H9 (cell line): ENCODE measurements at regions not wholly inside any gene's neighbourhood (a gene's known extent, or its start where the extent isn't known, plus 50 kb on each side); places are given as distances from the start of the nearest gene placed in this dataset.

ENCODE experiments used
- DNase-seq: peaks from one replicate; pipeline ENCODE4 v3.0.0-alpha.2; 2017
- H2AFZ ChIP-seq: one replicate; pipeline ENCODE4 v1.6.1; 2013; ENCODE audit warnings: mild to moderate bottlenecking, low read length, control low read depth, moderate library complexity
- H2AK5ac ChIP-seq: 2 replicates; pipeline ENCODE4 v1.6.1; 2013; ENCODE audit warnings: low read length, control low read depth, mixed read lengths; ENCODE audit not compliant: insufficient read length
- H2BK120ac ChIP-seq: one replicate; pipeline ENCODE4 v1.6.1; 2013; ENCODE audit warnings: low read depth, mild to moderate bottlenecking, low read length, control low read depth, inconsistent platforms; ENCODE audit not compliant: poor library complexity, severe bottlenecking
- H2BK12ac ChIP-seq: 2 replicates; pipeline ENCODE4 v1.6.1; 2013; ENCODE audit warnings: low read length, control low read depth, mixed read lengths, low read depth; ENCODE audit not compliant: insufficient read length
- H2BK15ac ChIP-seq: 2 replicates; pipeline ENCODE4 v1.6.1; 2013; ENCODE audit warnings: low read depth, low read length, control low read depth
- H2BK20ac ChIP-seq: one replicate; pipeline ENCODE4 v1.6.1; 2013; ENCODE audit warnings: low read depth, mild to moderate bottlenecking, low read length, control low read depth, inconsistent platforms; ENCODE audit not compliant: poor library complexity, severe bottlenecking
- H2BK5ac ChIP-seq: 2 replicates; pipeline ENCODE4 v1.6.1; 2013; ENCODE audit warnings: low read length, control low read depth, mixed read lengths; ENCODE audit not compliant: insufficient read length
- H3K14ac ChIP-seq: 2 replicates; pipeline ENCODE4 v1.6.1; 2013; ENCODE audit warnings: low read length, control low read depth; ENCODE audit not compliant: insufficient read depth
- H3K18ac ChIP-seq: 2 replicates; pipeline ENCODE4 v1.6.1; 2013; ENCODE audit warnings: low read depth, mild to moderate bottlenecking, mixed read lengths, low read length, control low read depth; ENCODE audit not compliant: insufficient read length
- H3K23ac ChIP-seq: 2 replicates; pipeline ENCODE4 v1.6.1; 2013; ENCODE audit warnings: low read length, control low read depth, mixed read lengths, low read depth; ENCODE audit not compliant: insufficient read length
- H3K23me2 ChIP-seq: 2 replicates; pipeline ENCODE4 v1.6.1; 2013; ENCODE audit warnings: low read depth, mild to moderate bottlenecking, mixed read lengths, low read length, control low read depth; ENCODE audit not compliant: insufficient read length, poor library complexity, severe bottlenecking
- H3K27ac ChIP-seq: 2 replicates; pipeline ENCODE4 v1.5.1; 2013; ENCODE audit warnings: low read length, control low read depth, mixed read lengths, low read depth; ENCODE audit not compliant: insufficient read length
- H3K27me3 ChIP-seq: 2 replicates; pipeline ENCODE4 v1.6.1; 2013; ENCODE audit warnings: low read length, control low read depth, inconsistent platforms; ENCODE audit not compliant: insufficient read depth
- H3K4ac ChIP-seq: 2 replicates; pipeline ENCODE4 v1.6.1; 2013; ENCODE audit warnings: low read depth, mild to moderate bottlenecking, control low read depth, inconsistent platforms, low read length, moderate library complexity
- H3K4me1 ChIP-seq: 2 replicates; pipeline ENCODE4 v1.6.1; 2013; ENCODE audit warnings: low read length, control low read depth, inconsistent platforms; ENCODE audit not compliant: insufficient read depth
- H3K4me2 ChIP-seq: 2 replicates; pipeline ENCODE4 v1.6.1; 2013; ENCODE audit warnings: low read length, control low read depth, mixed read lengths; ENCODE audit not compliant: insufficient read length, insufficient read depth
- H3K56ac ChIP-seq: 2 replicates; pipeline ENCODE4 v1.6.1; 2013; ENCODE audit warnings: low read depth, mild to moderate bottlenecking, mixed read lengths, low read length, control low read depth; ENCODE audit not compliant: insufficient read length
- H3K79me1 ChIP-seq: 2 replicates; pipeline ENCODE4 v1.6.1; 2013; ENCODE audit warnings: low read depth, mild to moderate bottlenecking, moderate library complexity, low read length, control low read depth, inconsistent platforms; ENCODE audit not compliant: insufficient read depth, poor library complexity, severe bottlenecking
- H3K79me2 ChIP-seq: 2 replicates; pipeline ENCODE4 v1.6.1; 2013; ENCODE audit warnings: low read length, control low read depth, inconsistent platforms; ENCODE audit not compliant: insufficient read depth
- H3K9ac ChIP-seq: 2 replicates; pipeline ENCODE4 v1.6.1; 2013; ENCODE audit warnings: low read length, control low read depth, mixed read lengths; ENCODE audit not compliant: insufficient read length; ENCODE audit errors: extremely low read depth
- H3K9me3 ChIP-seq: one replicate; pipeline ENCODE4 v1.6.1; 2013; ENCODE audit warnings: low read depth, low read length, inconsistent platforms; ENCODE audit not compliant: control insufficient read depth
- H3T11ph ChIP-seq: one replicate; pipeline ENCODE4 v1.6.1; 2013; ENCODE audit warnings: mild to moderate bottlenecking, low read length, control low read depth, inconsistent platforms
- H4K20me1 ChIP-seq: one replicate; pipeline ENCODE4 v1.6.1; 2013; ENCODE audit not compliant: control insufficient read depth, insufficient read length, insufficient read depth
- H4K5ac ChIP-seq: 2 replicates; pipeline ENCODE4 v1.6.1; 2013; ENCODE audit warnings: low read depth, mild to moderate bottlenecking, mixed read lengths, low read length, control low read depth; ENCODE audit not compliant: insufficient read length
- H4K8ac ChIP-seq: replicated peaks from 2 replicates; pipeline ENCODE4 v1.6.1; 2013; ENCODE audit warnings: low read length, control low read depth, mixed read lengths, low read depth; ENCODE audit not compliant: insufficient read length
- H4K91ac ChIP-seq: 2 replicates; pipeline ENCODE4 v1.6.1; 2013; ENCODE audit warnings: low read depth, mild to moderate bottlenecking, moderate library complexity, mixed read lengths, low read length, control low read depth; ENCODE audit not compliant: insufficient read length
- H3K27ac Mint-ChIP-seq, 3 experiments: 2 replicates in 2 of 3; 3 replicates in 1 of 3; pipeline ENCODE4 v1.8.0; 2020 to 2021; ENCODE audit warnings: mixed read lengths in 3 of 3, mild to moderate bottlenecking in 1 of 3, moderate library complexity in 1 of 3
- H3K27me3 Mint-ChIP-seq: 2 replicates; pipeline ENCODE4 v1.8.0; 2021; ENCODE audit warnings: low read depth, mild to moderate bottlenecking, moderate library complexity, mixed read lengths
- H3K36me3 Mint-ChIP-seq, 3 experiments: 2 replicates in 2 of 3; 3 replicates in 1 of 3; pipeline ENCODE4 v1.8.0; 2020 to 2021; ENCODE audit warnings: low read depth in 3 of 3, mixed read lengths in 3 of 3; ENCODE audit not compliant: insufficient read depth in 1 of 3
- H3K4me1 Mint-ChIP-seq, 2 experiments: 2 replicates each; pipeline ENCODE4 v1.8.0; 2020; ENCODE audit warnings: mixed read lengths in 2 of 2
- H3K4me3 Mint-ChIP-seq, 2 experiments: 2 replicates in 1 of 2; 3 replicates in 1 of 2; pipeline ENCODE4 v1.8.0; 2020 to 2021; ENCODE audit warnings: mild to moderate bottlenecking in 2 of 2, mixed read lengths in 2 of 2, moderate library complexity in 1 of 2
- H3K9me3 Mint-ChIP-seq, 2 experiments: 2 replicates in 1 of 2; 3 replicates in 1 of 2; pipeline ENCODE4 v1.8.0; 2020; ENCODE audit warnings: mild to moderate bottlenecking in 2 of 2, mixed read lengths in 2 of 2, moderate library complexity in 1 of 2
- WGBS: extraction: QIAGEN DNeasy Blood & Tissue Kit; methylation state at CpG from one replicate; pipeline ENCODE4 v1.1.7; 2013; ENCODE audit warnings: missing lambda C conversion rate, low lambda C conversion rate, mixed read lengths; ENCODE audit not compliant: insufficient read length; ENCODE audit errors: extremely low coverage; 5-methylcytosine and 5-hydroxymethylcytosine counted together
- TF ChIP-seq, protein P1 (sequence below): fragments of 200-600 bp; sonication (generic); conservative IDR thresholded peaks from 3 replicates; pipeline ENCODE4 v1.8.0; 2021; ENCODE audit warnings: antibody characterized with exemption, mild to moderate bottlenecking

DNA sequence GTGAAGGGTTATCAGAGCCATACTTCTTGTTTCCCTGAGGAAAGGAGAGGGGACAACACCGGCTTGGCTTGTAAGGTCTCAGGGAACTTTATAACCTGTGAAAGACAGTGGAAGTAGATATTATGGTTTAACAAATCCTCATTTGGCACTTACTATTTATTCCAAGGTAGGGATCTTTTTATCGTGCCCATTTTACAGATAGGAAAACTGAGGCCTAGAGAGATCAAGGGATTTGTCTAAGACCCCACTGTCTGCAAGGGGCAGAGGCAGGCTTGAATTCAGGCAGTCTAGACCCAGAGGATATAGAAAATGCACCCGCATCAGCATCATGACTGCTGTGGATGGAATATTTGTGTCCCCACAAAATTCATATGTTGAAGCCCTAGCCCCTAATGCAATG is 118.4 kb upstream of the CST7 start:
- Histone ChIP-seq H4K20me1 (no peaks in the 10 kb centered on the region), H3K4ac (no peak overlapping the region), H2AFZ (no peak overlapping the region), H3K4me2 (no peak overlapping the region), H4K8ac (no peak overlapping the region), H2BK20ac (no peak overlapping the region), H3K23me2 (no peaks in the 10 kb centered on the region), H2AK5ac (no peak overlapping the region), H3K23ac (no peak overlapping the region), H3T11ph (no peak overlapping the region), H3K9me3 (no peaks in the 10 kb centered on the region), H3K14ac (no peak overlapping the region), H3K56ac (no peak overlapping the region), H2BK5ac (no peak overlapping the region), H3K79me2 (no peaks in the 10 kb centered on the region), H3K9ac (no peak overlapping the region), H3K4me1 (no peaks in the 10 kb centered on the region), H3K27ac (no peak overlapping the region), H3K27me3 (no peaks in the 10 kb centered on the region), H2BK120ac (no peak overlapping the region), H4K5ac (no peak overlapping the region), H3K79me1 (no peaks in the 10 kb centered on the region), H2BK15ac (no peak overlapping the region), H2BK12ac (no peak overlapping the region), H4K91ac (no peak overlapping the region), H3K18ac (no peak overlapping the region)
- no peaks in the 10 kb centered on the region for H3K36me3 Mint-ChIP-seq
- no peaks in the 10 kb centered on the region for H3K9me3 Mint-ChIP-seq
- no peaks in the 10 kb centered on the region for H3K27me3 Mint-ChIP-seq
- WGBS: no CpG with 5 or more reads among the region's 3 CpGs
- no peak for DNase-seq
- no peak overlapping the region for H3K27ac Mint-ChIP-seq
- no peaks in the 10 kb centered on the region for H3K4me1 Mint-ChIP-seq
- TF ChIP-seq, protein P1, sequence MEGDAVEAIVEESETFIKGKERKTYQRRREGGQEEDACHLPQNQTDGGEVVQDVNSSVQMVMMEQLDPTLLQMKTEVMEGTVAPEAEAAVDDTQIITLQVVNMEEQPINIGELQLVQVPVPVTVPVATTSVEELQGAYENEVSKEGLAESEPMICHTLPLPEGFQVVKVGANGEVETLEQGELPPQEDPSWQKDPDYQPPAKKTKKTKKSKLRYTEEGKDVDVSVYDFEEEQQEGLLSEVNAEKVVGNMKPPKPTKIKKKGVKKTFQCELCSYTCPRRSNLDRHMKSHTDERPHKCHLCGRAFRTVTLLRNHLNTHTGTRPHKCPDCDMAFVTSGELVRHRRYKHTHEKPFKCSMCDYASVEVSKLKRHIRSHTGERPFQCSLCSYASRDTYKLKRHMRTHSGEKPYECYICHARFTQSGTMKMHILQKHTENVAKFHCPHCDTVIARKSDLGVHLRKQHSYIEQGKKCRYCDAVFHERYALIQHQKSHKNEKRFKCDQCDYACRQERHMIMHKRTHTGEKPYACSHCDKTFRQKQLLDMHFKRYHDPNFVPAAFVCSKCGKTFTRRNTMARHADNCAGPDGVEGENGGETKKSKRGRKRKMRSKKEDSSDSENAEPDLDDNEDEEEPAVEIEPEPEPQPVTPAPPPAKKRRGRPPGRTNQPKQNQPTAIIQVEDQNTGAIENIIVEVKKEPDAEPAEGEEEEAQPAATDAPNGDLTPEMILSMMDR: no peak
- no peak overlapping the region for H3K4me3 Mint-ChIP-seq
